ENCODE measurements at regions not wholly inside any gene's neighbourhood (a gene's known extent, or its start where the extent isn't known, plus 50 kb on each side); places are given as distances from the start of the nearest gene placed in this dataset.
A peak's percentile ranks its signal among the peaks of the same experiment; 100 is the strongest.
"Not testable (repeated sequence)": the region's sequence is repeated elsewhere in the genome, so short reads cannot be mapped to it uniquely, and the experiment has no call there.

GRCh38 chr20:50325651-50326050, 135.0 kb downstream of the CEBPB start:
- DNase-seq (ENCODE audit: low spot score): no peak
- FAIRE-seq: no peak

GRCh38 chr20:50327666-50328065, 137.0 kb downstream of the CEBPB start:
- no peak for FAIRE-seq

GRCh38 chr20:50328222-50328979, 137.8 kb downstream of the CEBPB start:
- DNase-seq (ENCODE audit: low spot score): no peak
- FAIRE-seq: no peak

More at GRCh38 chr20:50327666-50328065, 137.0 kb downstream of the CEBPB start:
- no peak for DNase-seq (ENCODE audit: low spot score)

GRCh38 chr20:50328996-50329898, 138.6 kb downstream of the CEBPB start:
- no peak for FAIRE-seq
- no peak for DNase-seq (ENCODE audit: low spot score)

GRCh38 chr20:50329981-50330503, 139.4 kb downstream of the CEBPB start:
- DNase-seq (ENCODE audit: low spot score) (no peak), FAIRE-seq (no peak)

GRCh38 chr20:50330504-50331313, 140.1 kb downstream of the CEBPB start:
- DNase-seq (ENCODE audit: low spot score): peak; percentile 89
- FAIRE-seq: peak; percentile 35

- FAIRE-seq: no peak
- DNase-seq (ENCODE audit: low spot score): no peak
Measured at GRCh38 chr20:50331469-50332363, 141.1 kb downstream of the CEBPB start.

- no peak for FAIRE-seq
- no peak for DNase-seq (ENCODE audit: low spot score)
Measured at GRCh38 chr20:50332491-50332980, 141.9 kb downstream of the CEBPB start.

- no peak for FAIRE-seq
- DNase-seq (ENCODE audit: low spot score): no peak
Measured at GRCh38 chr20:50333131-50333670, 142.6 kb downstream of the CEBPB start.

GRCh38 chr20:50333812-50334211, 143.2 kb downstream of the CEBPB start:
- FAIRE-seq (no peak), DNase-seq (ENCODE audit: low spot score) (peak; percentile 94)

- DNase-seq (ENCODE audit: low spot score); FAIRE-seq: not testable (repeated sequence)
Measured at GRCh38 chr20:50334512-50334911, 143.9 kb downstream of the CEBPB start.

- no peak for FAIRE-seq
Measured at GRCh38 chr20:50335105-50335504, 144.5 kb downstream of the CEBPB start.

GRCh38 chr20:50335866-50336265, 145.2 kb downstream of the CEBPB start:
- DNase-seq (ENCODE audit: low spot score) (no peak), FAIRE-seq (no peak)

More at GRCh38 chr20:50335105-50335504, 144.5 kb downstream of the CEBPB start:
- peak; percentile 74 for DNase-seq (ENCODE audit: low spot score)

- DNase-seq (ENCODE audit: low spot score) (no peak), FAIRE-seq (no peak)
Measured at GRCh38 chr20:50336661-50337060, 146.0 kb downstream of the CEBPB start.

GRCh38 chr20:50337521-50338466, 147.2 kb downstream of the CEBPB start:
- DNase-seq (ENCODE audit: low spot score) (no peak), FAIRE-seq (no peak)

- peak; percentile 85 for DNase-seq (ENCODE audit: low spot score)
- FAIRE-seq: peak; percentile 50
Measured at GRCh38 chr20:50338479-50339391, 148.1 kb downstream of the CEBPB start.

GRCh38 chr20:50339466-50339901, 148.9 kb downstream of the CEBPB start:
- no peak for FAIRE-seq
- DNase-seq (ENCODE audit: low spot score): peak; percentile 94

Measured in urothelium cell line (cell line).